HL-60 (cell line): ENCODE measurements at regions not wholly inside any gene's neighbourhood (a gene's known extent, or its start where the extent isn't known, plus 50 kb on each side); places are given as distances from the start of the nearest gene placed in this dataset.
"Not testable (repeated sequence)": the region's sequence is repeated elsewhere in the genome, so short reads cannot be mapped to it uniquely, and the experiment has no call there.

ENCODE experiments used
- DNase-seq, 2 experiments: peaks; one replicate each; pipeline ENCODE4 v3.0.0-alpha.2; 2010 to 2020; ENCODE audit warnings: low read depth in 1 of 2, low spot score in 1 of 2
- H3K27ac ChIP-seq: fragments of 250-450 bp; sonication (Bioruptor Pico); replicated peaks from 2 replicates; pipeline ENCODE4 v1.5.1; 2020; ENCODE audit warnings: mild to moderate bottlenecking, moderate library complexity
- H3K27me3 ChIP-seq: fragments of 250-450 bp; sonication (Bioruptor Pico); 2 replicates; pipeline ENCODE4 v1.5.1; 2021; ENCODE audit warnings: mild to moderate bottlenecking, moderate library complexity; ENCODE audit not compliant: insufficient read depth, poor library complexity, severe bottlenecking
- H3K4me3 ChIP-seq: replicated peaks from 2 replicates; pipeline ENCODE4 v1.5.1; 2011; ENCODE audit warnings: mild to moderate bottlenecking, control low read depth, low read length; ENCODE audit not compliant: insufficient read depth
- GABPA ChIP-seq: IDR thresholded peaks from 2 replicates; pipeline ENCODE4 v1.6.1; 2012; ENCODE audit warnings: low read depth
- POLR2AphosphoS5 ChIP-seq: IDR thresholded peaks from 2 replicates; pipeline ENCODE4 v1.6.1; 2012; ENCODE audit warnings: low read depth
- SPI1 ChIP-seq: IDR thresholded peaks from 2 replicates; pipeline ENCODE4 v1.6.1; 2012; ENCODE audit warnings: low read depth, mild to moderate bottlenecking, borderline replicate concordance
- TF ChIP-seq, protein P1 (sequence below): IDR thresholded peaks from 2 replicates; pipeline ENCODE4 v1.6.1; 2012; ENCODE audit warnings: low read depth; ENCODE audit not compliant: insufficient replicate concordance
- TF ChIP-seq, protein P2 (sequence below): IDR thresholded peaks from one replicate; pipeline ENCODE4 v1.5.1; 2011; ENCODE audit warnings: low read length, control low read depth, inconsistent platforms; ENCODE audit not compliant: insufficient read depth

DNA sequence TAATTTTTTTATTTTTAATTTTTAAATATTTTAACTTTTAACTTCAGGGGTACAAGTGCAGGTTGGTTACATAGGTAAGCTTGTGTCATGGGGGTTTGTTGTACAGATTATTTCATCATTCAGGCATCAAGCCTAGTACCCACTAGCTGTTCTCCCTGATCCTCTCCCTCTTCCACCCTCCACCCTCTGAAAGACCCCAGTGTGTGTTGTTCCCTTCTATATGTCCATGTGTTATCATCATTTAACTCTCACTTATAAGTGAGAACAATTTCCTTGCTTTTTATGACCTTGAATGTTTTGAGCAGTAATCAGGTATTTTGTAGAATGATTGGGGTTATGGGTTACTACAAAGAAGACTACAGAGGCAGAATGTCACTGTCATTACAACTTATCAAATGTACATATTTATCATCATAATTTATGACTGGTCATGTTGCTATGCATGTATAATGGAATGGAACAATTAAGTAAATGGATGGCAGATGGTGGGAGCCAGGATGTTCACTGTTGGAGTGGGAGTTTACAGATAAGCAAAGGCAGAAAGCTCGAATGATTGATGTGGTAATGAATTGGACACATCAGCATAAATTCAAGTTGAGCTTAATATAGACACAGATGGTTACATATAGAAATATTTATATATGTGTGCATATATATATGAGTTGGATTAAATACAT lies 563.8 kb upstream of the ROBO1 start:
- no peak for DNase-seq
- Histone ChIP-seq H3K27me3 (no peaks in the 10 kb centered on the region), H3K27ac (no peak overlapping the region), H3K4me3 (no peak overlapping the region)
- TF ChIP-seq GABPA, result no peak
- TF ChIP-seq, protein P1, sequence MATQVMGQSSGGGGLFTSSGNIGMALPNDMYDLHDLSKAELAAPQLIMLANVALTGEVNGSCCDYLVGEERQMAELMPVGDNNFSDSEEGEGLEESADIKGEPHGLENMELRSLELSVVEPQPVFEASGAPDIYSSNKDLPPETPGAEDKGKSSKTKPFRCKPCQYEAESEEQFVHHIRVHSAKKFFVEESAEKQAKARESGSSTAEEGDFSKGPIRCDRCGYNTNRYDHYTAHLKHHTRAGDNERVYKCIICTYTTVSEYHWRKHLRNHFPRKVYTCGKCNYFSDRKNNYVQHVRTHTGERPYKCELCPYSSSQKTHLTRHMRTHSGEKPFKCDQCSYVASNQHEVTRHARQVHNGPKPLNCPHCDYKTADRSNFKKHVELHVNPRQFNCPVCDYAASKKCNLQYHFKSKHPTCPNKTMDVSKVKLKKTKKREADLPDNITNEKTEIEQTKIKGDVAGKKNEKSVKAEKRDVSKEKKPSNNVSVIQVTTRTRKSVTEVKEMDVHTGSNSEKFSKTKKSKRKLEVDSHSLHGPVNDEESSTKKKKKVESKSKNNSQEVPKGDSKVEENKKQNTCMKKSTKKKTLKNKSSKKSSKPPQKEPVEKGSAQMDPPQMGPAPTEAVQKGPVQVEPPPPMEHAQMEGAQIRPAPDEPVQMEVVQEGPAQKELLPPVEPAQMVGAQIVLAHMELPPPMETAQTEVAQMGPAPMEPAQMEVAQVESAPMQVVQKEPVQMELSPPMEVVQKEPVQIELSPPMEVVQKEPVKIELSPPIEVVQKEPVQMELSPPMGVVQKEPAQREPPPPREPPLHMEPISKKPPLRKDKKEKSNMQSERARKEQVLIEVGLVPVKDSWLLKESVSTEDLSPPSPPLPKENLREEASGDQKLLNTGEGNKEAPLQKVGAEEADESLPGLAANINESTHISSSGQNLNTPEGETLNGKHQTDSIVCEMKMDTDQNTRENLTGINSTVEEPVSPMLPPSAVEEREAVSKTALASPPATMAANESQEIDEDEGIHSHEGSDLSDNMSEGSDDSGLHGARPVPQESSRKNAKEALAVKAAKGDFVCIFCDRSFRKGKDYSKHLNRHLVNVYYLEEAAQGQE, result no peak
- no peak for TF ChIP-seq POLR2AphosphoS5
- TF ChIP-seq, protein P2, sequence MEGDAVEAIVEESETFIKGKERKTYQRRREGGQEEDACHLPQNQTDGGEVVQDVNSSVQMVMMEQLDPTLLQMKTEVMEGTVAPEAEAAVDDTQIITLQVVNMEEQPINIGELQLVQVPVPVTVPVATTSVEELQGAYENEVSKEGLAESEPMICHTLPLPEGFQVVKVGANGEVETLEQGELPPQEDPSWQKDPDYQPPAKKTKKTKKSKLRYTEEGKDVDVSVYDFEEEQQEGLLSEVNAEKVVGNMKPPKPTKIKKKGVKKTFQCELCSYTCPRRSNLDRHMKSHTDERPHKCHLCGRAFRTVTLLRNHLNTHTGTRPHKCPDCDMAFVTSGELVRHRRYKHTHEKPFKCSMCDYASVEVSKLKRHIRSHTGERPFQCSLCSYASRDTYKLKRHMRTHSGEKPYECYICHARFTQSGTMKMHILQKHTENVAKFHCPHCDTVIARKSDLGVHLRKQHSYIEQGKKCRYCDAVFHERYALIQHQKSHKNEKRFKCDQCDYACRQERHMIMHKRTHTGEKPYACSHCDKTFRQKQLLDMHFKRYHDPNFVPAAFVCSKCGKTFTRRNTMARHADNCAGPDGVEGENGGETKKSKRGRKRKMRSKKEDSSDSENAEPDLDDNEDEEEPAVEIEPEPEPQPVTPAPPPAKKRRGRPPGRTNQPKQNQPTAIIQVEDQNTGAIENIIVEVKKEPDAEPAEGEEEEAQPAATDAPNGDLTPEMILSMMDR, result no peak
- no peak for TF ChIP-seq SPI1

DNA sequence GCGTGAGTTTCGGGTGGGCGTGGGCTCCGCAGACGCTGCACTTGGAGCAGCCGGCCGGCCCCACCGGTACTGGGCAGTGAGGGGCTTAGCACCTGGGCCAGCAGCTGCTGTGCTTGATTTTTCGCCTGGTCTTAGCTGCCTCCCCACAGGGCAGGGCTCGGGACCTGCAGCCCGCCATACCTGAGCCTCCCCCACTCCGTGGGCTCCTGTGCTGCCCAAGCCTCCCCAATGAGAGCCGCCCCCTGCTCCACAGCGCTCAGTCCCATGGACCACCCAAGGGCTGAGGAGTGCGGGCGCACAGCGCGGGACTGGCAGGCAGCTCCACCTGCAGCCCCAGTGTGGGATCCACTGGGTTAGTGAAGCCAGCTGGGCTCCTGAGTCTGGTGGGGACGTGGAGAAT lies 546.7 kb upstream of the ROBO1 start:
- H3K4me3 ChIP-seq, H3K27me3 ChIP-seq, H3K27ac ChIP-seq, DNase-seq: not testable (repeated sequence)

- TF ChIP-seq SPI1 (no peak), POLR2AphosphoS5 (no peak), GABPA (no peak)
- TF ChIP-seq, protein P1, result no peak
- TF ChIP-seq, protein P2, result no peak
- Histone ChIP-seq H3K27me3 (no peaks in the 10 kb centered on the region), H3K4me3 (no peak overlapping the region), H3K27ac (no peak overlapping the region)
- DNase-seq, result no peak
These were observed 540.8 kb upstream of the ROBO1 start for GRCh38 chr3:80308637-80309036.

- no peak for DNase-seq
- Histone ChIP-seq H3K27me3 (no peaks in the 10 kb centered on the region), H3K4me3 (no peak overlapping the region), H3K27ac (no peak overlapping the region)
- TF ChIP-seq SPI1, result no peak
- TF ChIP-seq GABPA, result no peak
- TF ChIP-seq, protein P1, result no peak
- no peak for TF ChIP-seq POLR2AphosphoS5
- TF ChIP-seq, protein P2, result no peak
These were observed 540.0 kb upstream of the ROBO1 start for GRCh38 chr3:80307844-80308243.
